ENCODE measurements at regions not wholly inside any gene's neighbourhood (a gene's known extent, or its start where the extent isn't known, plus 50 kb on each side); places are given as distances from the start of the nearest gene placed in this dataset.
A peak's percentile ranks its signal among the peaks of the same experiment; 100 is the strongest.

DNA sequence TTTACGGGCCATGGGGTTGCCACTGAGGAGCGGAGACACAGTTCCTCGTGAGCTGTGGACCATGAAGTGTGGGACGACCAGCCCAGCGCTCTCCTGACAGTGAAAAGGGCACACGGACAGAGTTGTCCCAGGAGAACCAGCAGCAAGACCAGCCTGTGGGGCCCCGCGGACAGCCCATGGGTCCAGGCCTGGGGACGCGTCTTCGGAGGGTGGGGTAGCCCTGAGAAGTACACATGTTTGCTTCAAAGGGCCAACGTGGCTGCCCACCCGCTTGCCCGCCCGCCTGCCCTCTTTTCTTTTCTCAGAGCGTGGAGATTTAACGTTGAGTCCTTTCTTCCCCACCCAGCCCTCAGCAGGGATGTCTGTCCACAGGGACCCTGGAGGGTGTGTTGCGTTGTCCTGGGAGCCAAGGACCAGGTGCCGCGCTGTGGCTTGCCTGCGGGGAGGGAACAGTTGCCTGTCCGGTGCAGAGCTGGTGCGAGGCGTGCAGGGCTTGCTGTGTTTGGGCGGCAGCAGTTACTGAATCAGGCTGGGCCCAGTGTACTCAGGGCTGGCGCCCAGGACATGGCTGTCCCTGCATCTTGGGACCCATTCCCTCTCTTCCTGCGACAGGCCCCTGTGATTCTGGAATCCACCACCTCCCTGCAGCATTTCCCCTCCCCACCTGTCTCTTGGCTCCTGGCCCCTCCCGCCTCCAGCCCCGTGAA is 120.1 kb upstream of the HDAC4 start:
- H3K4me1 ChIP-seq: no peaks in the 10 kb centered on the region
- no peaks in the 10 kb centered on the region for H3K27me3 ChIP-seq
- no peaks in the 10 kb centered on the region for H3K36me3 ChIP-seq (replicated peaks in 1 of 2; ENCODE audit: insufficient read depth in 1 of 2, low read depth in 2 of 2)
- TF ChIP-seq, protein P1, sequence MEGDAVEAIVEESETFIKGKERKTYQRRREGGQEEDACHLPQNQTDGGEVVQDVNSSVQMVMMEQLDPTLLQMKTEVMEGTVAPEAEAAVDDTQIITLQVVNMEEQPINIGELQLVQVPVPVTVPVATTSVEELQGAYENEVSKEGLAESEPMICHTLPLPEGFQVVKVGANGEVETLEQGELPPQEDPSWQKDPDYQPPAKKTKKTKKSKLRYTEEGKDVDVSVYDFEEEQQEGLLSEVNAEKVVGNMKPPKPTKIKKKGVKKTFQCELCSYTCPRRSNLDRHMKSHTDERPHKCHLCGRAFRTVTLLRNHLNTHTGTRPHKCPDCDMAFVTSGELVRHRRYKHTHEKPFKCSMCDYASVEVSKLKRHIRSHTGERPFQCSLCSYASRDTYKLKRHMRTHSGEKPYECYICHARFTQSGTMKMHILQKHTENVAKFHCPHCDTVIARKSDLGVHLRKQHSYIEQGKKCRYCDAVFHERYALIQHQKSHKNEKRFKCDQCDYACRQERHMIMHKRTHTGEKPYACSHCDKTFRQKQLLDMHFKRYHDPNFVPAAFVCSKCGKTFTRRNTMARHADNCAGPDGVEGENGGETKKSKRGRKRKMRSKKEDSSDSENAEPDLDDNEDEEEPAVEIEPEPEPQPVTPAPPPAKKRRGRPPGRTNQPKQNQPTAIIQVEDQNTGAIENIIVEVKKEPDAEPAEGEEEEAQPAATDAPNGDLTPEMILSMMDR (IDR thresholded peaks at IDR 0.05): no peak
- TF ChIP-seq POLR2A (IDR thresholded peaks at IDR 0.05): no peak
- intact Hi-C loops (cut with DNase I): no loop called here
- no peaks in the 10 kb centered on the region for H3K9me3 ChIP-seq
- 81 to 87% methylated on average over 20 to 28 of the region's 29 CpGs for WGBS, 2 donors
- DNase-seq: no peak
- no peak for ATAC-seq
- H3K4me3 ChIP-seq: no peak overlapping the region
- H3K27ac ChIP-seq: no peak overlapping the region

DNA sequence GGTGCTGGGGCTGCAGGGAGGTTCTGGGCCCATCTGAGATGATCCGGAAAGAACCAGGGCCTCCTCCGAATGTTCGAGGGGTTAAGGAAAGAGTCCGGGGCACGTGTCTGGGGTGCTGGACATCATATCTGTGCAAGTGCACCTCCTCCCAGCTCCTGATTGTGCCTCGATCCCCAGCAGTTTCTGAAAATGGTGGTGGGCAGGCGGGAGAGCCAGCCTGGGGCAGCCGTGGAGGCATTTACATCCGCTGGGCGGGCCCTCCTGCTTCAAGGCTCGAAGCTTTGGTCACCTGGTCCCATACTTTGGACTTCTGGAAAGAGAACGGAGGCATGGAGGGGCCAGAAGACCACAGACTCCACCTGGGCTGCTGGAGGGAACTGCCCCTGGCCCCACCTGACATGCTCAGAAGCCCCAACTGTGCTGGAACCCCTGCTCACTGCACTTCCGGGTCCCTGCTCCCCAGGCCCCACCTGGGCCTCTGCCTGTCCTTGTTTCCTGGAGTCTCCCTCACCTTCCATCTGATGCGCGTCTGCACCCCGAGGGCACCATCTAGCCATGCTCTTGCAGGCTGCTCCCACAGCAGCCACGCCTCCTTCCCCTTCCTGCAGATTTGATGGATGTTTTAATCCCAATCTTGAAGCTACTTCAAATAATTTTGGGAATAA is 119.2 kb upstream of the HDAC4 start:
- TF ChIP-seq POLR2A (IDR thresholded peaks at IDR 0.05): no peak
- TF ChIP-seq, protein P1 (IDR thresholded peaks at IDR 0.05): no peak
- no peak overlapping the region for H3K27ac ChIP-seq
- no peaks in the 10 kb centered on the region for H3K9me3 ChIP-seq
- intact Hi-C loops (cut with DNase I): no loop called here
- DNase-seq: no peak
- 83 to 84% methylated on average over 16 to 17 of the region's 17 CpGs for WGBS, 2 donors
- no peaks in the 10 kb centered on the region for H3K4me1 ChIP-seq
- no peaks in the 10 kb centered on the region for H3K36me3 ChIP-seq (replicated peaks in 1 of 2; ENCODE audit: insufficient read depth in 1 of 2, low read depth in 2 of 2)
- no peak for ATAC-seq
- no peaks in the 10 kb centered on the region for H3K27me3 ChIP-seq
- H3K4me3 ChIP-seq: no peak overlapping the region

DNA sequence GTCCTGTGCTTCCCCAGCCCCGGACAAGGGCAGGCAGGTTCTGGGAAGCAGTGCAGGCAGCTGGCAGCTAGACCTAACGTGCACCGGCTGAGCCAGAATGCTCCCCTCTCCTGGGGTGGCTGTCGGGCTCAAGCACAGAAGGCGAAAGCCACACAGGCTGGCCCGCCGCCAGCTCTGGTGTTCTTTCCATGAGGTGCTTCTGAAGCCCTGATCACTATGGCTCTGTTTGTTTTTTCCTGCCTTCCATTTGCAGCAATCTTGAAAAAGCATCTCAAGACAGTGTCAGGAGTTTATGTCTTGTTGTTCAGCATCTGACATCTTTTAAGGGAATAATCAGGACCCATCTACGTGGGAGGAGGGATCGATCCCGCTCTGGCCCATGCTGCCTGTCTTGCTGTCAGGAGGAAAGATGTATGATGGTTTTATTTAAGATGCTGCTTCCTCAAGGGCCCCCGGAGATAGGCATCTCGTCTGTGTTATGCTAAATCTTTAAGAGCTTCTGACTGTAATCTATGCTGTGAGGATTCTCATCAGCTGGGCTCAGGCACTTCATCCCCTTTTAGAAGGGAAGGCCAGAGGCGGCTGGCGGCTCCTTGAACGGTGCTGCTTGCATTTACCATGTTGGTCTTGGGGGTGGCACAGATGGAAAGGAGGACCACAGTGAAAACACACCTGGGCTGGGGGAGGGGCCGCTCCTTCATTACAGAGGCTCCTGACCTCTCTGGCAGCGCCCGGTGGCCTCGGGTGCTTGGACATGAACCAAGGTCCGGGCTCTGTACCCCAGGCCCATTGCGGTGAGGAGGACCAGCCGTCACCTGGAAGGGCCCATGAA is 118.5 kb upstream of the HDAC4 start:
- ATAC-seq (no peak), DNase-seq (peak in 2 of 4 donors; percentile 27 to 49)
- Histone ChIP-seq H3K36me3 (replicated peaks in 1 of 2; ENCODE audit: insufficient read depth in 1 of 2, low read depth in 2 of 2) (no peaks in the 10 kb centered on the region), H3K4me1 (no peaks in the 10 kb centered on the region), H3K27me3 (no peaks in the 10 kb centered on the region), H3K4me3 (no peak overlapping the region), H3K9me3 (no peaks in the 10 kb centered on the region), H3K27ac (no peak overlapping the region)
- WGBS, 2 donors: 69 to 82% methylated on average over 18 to 22 of the region's 22 CpGs
- intact Hi-C loops (cut with DNase I): no loop called here
- TF ChIP-seq, protein P1 (IDR thresholded peaks at IDR 0.05): no peak
- no peak for TF ChIP-seq POLR2A (IDR thresholded peaks at IDR 0.05)

DNA sequence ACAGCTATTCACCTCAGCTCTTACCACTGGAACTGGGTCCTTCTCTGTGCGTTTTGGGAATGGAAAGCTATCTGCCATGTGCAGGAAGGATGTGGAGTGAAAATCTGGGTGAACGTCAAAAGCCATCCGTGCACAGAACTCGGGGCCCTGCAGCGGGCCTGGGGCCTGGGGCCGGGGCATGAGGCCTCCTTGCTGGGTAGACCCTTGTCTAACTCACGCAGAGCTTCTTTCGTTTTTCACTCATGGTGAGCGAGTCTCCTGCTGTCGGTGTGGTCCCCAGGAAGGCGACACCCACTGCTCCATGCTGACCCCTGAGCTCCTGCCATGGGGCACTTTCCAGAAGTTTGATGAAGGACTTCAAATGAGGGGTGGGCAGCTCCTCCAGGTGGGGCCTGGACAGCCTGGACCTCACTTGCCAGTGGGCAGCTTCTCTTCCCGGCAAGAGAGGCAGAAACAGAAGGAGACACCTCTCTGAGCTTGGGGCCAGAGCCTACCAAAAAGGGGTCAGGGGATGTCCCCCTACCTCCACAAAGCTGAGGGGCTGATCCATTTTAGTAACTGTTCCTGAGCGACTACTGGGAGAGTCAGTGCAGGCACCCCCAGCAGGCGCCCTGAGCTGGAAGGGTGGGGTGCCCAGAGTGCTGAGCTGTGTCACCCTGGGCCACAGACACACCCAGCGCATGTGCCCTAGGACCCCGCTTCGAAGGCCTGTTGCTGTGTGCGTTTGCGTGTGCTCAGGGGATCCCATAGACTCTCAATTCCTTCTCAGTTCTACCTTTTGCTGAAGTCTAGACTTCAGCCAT is 117.7 kb upstream of the HDAC4 start:
- ATAC-seq: no peak
- TF ChIP-seq, protein P1 (IDR thresholded peaks at IDR 0.05): no peak
- TF ChIP-seq POLR2A (IDR thresholded peaks at IDR 0.05): no peak
- DNase-seq: no peak
- Histone ChIP-seq H3K27me3 (no peaks in the 10 kb centered on the region), H3K4me1 (no peaks in the 10 kb centered on the region), H3K4me3 (no peak overlapping the region), H3K9me3 (no peaks in the 10 kb centered on the region), H3K27ac (no peak overlapping the region), H3K36me3 (replicated peaks in 1 of 2; ENCODE audit: insufficient read depth in 1 of 2, low read depth in 2 of 2) (no peaks in the 10 kb centered on the region)
- intact Hi-C loops (cut with DNase I): no loop called here
- 73 to 85% methylated on average over 14 to 19 of the region's 19 CpGs for WGBS, 2 donors
